NCI-H524 treated with DMSO at 0.1 percent for 48 hours (cell line): ENCODE measurements at regions not wholly inside any gene's neighbourhood (a gene's known extent, or its start where the extent isn't known, plus 50 kb on each side); places are given as distances from the start of the nearest gene placed in this dataset.
"Not testable (repeated sequence)": the region's sequence is repeated elsewhere in the genome, so short reads cannot be mapped to it uniquely, and the experiment has no call there.

Source experiments
- DNase-seq: peaks from one replicate; lab custom pipeline; 2025; lab: John Stamatoyannopoulos, UW

DNA sequence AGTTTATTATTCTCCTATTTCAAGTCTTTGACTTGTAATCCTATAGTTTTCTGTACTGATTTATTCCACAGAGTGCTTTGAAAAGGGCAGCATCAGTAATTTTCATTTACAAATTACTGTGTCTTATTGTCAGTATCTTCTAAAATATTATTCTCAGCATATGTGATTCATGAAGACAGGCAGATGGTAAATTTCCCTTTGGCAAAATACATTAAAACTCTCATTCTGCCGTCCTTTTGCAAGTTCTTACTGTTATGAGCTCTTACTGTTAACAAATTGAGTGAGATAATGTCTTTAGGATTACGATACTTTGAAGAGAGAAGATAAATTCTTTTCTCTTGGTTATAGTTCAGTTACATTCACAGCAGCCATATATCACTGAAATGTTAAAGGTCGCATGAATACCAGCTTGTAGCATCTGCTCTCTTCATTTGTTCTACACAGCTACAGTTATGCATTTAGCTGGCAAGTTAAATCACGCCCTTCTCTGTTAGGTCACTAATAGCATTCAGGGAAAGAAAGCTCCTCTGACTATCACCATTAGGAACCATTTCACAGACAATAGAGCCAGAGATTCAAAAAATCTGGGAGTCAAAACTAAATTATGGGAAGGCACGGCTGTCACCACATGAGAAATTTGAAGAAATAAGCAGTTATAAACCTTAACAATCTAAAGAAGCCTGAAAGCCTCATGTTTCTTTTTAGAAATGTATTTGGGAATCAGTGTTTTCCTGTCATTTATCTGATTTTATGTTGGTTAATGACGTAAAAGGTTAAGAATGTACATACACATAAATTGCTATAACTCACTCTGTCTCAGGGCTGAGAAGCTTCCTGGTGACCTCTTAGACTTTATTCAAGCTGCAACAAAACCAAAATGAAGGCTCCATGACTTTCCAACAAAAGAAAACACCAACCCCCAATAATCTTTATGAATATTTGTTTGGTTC is 109.6 kb upstream of the SP4 start:
- DNase-seq, result no peak

DNA sequence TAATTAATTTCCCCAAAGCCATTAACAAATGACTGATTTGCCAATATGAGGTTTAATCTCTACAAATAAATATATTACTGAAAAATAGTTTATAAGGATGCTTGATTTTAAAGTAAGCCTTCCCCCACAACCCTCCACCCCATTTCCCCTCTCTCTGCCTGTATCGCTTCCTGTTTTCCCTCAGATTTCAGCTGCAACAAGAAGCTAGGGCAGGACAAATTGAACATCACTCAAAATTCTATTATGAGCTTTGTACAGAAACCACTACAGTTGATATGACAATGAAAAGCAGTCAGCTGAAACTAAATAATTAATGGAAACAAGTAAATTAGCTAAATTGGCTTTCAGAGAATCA is 109.0 kb upstream of the SP4 start:
- DNase-seq, result no peak

DNA sequence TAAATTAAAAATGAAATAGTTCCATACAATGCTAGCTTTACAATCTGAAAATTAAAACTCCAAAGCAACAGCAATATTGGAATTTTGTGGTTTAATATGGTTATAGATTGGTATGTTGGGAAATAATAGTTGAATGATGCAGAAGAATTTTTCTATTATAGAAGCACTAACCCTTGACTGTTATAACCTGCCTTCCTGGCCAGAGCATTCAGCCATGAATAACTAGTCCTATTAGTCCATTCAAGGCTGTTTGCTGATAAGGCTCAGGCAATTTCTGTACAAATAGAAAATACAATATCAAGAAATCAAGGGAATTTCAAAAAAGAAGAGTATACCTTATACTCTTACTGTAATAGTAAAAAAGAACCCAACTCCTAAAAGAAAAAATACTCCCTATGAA is 101.6 kb upstream of the SP4 start:
- DNase-seq, result no peak

DNA sequence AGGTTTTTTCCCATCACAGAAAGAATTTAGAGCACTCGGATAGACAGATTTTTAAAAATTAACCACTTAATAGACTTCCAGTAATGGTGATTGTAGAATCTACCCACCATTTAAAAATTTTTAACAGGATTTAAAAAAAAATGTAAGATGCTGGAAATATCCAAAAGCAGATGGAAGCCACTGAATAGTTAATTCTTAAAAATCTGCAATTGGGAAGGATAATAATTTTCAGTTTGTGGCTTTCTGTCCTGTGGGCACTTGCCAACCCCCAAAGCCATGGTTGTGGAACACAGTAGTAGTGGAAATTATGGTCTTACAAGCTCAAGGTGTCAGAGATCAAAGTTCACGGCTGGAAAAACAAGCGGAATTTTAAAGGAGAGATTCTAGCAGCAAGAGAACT is 101.0 kb upstream of the SP4 start:
- no peak for DNase-seq

DNA sequence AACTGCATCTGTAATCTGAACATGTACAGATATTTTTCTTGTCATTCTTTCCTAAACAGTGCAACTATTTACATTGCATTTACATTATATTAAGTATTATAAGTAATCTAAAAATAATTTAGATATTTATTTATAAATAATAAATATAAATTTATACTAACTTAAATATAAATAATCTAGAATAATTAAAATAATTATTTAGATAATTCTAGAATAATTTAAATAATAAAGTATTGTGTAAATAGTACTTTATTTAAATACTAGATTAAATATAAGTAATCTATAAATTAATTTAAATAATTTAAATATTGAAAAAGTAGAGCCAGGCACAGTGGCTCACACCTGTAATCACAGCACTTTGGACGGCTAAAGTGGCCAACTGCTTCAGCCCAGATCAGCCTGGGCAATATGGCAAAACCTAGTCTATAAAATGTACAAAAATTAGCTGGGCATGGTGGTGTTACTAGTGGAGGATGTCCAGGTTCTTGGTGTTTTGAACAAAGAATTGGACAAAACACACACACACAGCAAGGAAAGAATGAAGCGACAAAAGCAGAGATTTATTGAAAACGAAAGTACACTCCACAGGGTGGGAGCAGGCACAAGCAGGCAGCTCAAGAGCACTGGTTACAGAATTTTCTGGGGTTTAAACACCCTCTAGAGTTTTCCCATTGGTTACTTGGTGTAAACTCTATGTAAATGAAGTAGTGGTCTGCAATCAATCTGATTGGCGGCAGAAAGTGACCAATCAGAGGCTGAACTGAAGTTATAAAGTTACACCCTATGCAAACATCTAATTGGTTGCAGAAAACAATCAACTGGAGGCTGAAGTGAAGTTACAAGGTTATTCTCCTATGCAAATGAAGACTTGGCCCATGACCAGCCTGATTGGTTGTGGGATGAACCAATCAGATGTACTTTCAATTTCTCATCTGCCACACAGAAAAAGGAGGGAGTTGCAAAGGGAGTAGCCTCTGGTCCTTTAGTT is 100.2 kb upstream of the SP4 start:
- DNase-seq, result no peak

DNA sequence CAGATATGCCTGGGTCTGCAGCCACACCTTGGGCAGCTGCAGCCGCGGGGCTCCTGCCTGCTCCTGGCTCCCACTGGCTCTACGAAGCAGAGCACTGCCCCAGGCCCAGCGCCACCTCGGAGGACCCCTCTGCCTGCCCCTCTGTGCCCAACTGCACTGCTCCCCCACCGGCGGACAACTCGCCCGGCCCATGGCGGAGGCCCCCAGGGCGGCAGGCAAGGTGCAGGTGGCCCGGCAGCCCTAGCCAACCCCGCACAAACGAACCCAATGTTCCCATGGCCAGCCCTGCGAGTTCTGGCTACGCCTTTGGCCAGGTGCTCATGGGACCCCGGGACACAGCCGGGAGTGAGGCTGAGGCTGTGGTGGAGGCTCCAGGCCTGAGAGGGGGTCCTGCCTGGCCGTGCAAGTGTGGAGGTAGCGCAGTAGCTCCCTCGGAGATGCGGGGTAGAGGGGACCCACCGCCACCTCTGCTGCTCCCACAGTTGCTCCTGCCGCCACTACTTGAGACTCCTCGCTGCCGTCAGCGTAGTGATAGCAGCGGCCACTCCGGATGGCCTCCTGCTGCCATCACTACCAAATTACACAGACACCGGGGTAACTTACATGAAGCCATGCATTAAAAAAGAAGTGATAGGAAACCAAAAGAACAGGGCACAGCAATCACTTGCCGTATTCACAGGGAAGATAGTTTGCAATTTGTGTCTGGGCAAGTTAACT is 97.3 kb upstream of the SP4 start:
- DNase-seq, result no peak

DNA sequence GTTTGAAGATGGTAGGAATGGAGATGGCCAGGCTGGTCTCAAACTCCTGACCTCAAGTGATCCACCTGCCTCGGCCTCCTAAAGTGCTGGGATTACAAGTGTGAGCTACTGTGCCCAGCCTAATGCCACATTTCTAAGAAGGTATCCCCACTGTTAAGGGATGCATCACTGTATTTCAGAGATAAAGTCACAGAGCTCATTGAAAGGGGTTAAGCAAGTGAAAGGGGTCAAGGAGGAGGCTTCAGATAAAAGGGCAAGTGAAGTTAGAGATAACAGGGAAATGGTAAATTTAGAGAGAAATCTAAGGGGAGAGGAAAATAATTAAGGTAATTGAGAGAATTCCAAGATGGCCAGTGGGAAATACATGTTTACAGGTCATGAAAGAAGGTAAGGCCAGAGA is 93.0 kb upstream of the SP4 start:
- no peak for DNase-seq

DNA sequence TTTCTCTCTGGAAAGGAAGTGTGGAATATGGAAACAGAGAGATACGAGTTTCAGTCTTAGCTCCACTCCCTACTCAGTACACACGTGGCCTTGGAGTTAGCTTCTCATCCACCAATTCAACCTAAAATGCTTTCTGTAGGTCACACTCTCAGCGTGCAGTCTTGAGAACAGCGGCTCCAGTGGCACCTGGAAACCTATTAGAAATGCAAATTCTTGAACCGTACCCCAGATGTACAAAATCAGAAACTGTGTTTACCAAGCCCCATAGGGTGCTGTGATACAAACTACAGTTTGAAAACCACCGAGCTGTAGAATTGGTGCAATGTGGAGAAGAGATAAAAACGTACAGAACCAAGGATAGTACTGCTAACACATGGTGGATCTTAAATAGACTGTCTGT is 91.1 kb upstream of the SP4 start:
- DNase-seq, result no peak

DNA sequence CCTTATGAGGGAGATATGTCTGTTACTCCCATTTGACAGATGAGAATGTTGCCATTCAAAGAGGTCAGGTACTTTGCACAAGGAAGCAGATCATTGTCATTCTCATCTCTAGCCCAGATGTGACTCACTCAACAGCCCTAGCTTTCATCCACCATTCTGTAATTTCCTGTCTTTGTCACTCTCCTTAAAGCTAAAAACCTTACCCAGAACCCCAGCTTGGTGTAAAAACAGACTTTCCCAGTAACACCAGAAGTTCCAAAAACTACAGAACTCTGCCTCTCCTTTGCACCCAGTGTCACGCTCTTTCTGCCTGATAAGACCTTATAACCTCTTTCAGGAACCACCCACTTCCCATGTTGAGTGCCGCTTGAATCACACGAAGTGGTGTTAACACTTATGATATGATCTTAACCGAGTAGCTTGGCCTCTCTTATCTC is 89.1 kb upstream of the SP4 start:
- no peak for DNase-seq

DNA sequence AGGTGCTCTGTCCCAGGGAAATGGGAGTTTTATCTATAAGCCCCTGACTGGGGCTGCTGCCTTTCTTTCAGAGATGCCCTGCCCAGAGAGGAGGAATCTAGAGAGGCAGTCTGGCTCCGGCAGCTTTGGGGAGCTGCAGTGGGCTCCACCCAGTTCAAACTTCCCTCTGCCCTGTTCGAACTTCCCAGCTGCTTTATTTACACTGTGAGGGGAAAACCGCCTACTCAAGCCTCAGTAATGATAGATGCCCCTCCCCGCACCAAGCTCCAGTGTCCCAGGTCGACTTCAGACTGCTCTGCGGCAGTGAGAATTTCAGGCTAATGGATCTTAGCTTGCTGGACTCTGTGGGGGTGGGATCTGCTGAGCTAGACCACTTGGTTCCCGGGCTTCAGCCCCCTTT is 83.0 kb upstream of the SP4 start:
- not testable (repeated sequence) for DNase-seq

DNA sequence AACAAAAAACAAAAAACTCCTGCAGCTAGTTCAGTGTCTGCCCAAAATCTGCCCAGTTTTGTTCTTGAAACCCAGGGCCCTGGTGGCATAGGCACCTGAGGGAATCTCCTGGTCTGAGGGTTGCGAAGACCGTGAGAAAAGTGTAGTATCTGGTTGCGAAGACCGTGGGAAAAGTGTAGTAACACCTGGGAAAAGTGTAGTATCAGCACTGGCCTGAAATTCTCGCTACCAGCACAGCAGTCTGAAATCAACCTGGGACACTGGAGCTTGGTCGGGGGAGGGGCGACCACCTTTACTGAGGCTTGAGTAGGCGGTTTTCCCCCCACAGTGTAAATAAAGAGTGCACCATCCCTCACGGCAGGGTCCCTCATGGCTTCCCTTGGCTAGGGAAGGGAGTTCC is 82.5 kb upstream of the SP4 start:
- no peak for DNase-seq

DNA sequence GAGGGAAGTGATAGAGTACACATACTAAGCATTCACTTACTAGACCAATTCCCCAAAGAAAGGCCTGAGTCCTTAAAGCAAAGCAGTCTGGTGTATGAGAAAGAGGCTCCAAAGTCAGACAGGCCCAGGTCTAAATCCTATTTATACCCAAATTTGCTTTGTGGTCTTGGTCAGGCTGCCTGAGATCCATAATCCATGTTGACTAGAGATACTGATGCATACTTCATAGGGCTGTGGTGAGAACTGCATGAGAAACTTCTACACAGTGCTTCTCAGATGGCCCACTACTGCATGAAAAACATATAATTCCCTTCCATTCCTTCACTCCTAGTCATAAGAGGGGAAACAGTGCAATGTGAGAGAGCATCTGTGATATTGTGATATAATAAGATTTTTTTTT is 81.6 kb upstream of the SP4 start:
- DNase-seq, result no peak

DNA sequence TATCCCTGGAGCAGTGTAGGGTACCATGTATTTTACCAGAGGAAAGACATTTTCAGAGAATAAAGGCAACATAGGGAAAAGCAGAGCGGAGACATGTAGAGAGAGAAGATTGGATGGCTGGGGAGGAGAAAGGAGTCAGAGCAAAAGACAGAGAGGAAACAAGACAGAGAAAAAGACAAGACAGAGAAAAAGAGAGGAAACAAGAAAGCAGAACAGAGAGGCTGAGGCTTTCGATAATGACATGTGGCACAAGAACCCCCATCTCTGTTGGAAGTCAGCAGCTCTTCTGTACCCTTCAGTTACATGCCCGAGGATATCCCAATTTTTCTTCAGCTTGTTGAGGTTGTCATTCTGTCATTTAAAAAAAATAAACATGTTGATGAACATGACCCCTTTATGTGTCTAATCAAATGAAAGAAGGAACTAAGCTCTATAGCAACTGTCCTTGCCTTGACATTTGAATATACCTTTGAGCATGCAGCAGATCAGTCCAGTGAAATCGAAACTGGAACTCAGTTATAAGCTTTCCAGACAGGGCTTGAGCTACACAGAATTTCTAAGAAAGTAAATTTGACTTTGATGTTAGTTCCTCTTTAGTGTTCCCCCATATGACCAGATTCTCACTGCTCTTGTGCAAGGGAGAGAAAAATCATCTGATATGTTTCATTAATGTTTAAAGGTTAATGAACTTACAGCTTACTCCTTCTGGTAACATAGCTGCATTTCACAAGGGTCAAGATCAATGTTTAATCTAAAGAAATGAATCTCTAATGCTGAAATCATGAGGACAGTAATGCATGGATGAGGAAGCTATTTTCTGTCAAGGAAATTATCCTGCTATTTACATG is 75.1 kb upstream of the SP4 start:
- no peak for DNase-seq

DNA sequence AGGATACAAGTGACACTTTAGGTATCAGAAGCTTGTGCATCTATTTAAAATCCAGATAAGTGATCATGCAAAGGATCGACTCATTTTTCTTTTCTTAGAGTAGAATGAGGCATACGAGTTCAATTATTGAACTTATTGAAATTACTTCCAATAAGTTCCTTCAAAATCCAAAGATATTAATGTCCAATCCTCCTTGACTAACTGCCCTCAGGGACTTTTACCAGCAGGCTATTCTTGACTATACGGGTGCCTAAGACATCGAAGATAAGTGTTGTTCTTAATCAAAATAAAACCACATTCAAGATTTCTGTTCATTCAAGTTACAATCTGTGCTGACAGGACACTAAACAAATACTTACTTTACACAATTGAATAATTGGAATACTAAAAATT is 74.5 kb upstream of the SP4 start:
- DNase-seq, result no peak

DNA sequence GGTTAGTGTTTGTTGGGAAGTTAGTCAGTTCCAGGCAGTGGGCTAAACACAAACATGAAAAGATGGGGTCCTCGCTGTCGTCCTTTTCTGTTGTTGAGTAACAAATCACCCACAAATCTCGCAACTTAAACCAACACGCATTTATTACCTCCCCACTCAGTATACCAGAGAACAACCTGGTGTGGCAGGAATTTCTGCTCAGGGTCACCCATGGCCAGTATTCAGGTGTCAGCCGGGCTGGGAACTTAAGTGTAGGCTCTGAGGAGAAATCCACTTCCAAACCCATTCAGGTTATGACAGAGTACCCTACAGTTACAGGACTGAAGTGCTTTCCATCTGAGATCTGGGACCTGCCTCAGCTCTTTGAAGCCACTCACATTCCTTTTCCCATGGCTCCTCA is 73.6 kb upstream of the SP4 start:
- DNase-seq, result no peak

DNA sequence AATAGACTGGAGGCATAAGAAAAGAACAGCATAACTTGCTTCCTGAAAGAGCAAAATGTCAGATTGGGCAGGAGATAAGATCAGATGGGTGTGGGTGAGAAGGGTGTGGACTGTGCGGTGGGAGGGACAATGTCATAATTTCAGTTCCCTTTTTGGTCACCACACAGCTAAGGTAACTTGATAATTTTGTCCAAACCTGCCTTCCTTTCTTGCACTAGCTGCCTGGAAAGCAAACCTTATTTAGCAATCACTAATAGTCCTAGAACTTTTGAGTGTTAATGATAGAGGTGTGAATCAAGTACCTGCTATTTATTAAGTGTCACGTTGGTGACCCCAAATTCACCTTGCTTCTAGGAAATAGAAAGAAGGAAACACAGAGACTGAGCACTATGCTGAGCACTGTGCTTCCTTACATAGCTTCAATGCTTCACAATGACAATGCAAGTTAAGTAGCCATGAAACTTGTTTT is 72.4 kb upstream of the SP4 start:
- no peak for DNase-seq

DNA sequence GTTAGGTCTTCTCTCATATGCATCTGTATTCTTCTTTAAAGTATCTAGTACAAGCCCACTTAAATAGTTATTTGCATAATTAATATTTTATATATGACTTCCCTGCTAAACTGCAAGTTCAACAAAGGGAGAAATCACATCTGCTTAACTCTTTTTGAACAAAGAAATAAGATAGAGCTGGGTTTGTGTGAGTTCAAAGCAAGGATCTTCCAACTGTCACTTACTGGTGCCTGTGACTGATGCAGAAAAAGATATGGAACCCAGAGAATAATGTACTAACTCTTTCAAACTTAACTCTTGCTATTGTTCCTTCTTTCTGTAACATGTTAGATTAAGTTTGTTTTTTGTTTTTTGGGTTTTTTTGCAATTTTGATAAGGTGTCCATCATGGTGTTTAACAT is 71.3 kb upstream of the SP4 start:
- DNase-seq, result no peak

DNA sequence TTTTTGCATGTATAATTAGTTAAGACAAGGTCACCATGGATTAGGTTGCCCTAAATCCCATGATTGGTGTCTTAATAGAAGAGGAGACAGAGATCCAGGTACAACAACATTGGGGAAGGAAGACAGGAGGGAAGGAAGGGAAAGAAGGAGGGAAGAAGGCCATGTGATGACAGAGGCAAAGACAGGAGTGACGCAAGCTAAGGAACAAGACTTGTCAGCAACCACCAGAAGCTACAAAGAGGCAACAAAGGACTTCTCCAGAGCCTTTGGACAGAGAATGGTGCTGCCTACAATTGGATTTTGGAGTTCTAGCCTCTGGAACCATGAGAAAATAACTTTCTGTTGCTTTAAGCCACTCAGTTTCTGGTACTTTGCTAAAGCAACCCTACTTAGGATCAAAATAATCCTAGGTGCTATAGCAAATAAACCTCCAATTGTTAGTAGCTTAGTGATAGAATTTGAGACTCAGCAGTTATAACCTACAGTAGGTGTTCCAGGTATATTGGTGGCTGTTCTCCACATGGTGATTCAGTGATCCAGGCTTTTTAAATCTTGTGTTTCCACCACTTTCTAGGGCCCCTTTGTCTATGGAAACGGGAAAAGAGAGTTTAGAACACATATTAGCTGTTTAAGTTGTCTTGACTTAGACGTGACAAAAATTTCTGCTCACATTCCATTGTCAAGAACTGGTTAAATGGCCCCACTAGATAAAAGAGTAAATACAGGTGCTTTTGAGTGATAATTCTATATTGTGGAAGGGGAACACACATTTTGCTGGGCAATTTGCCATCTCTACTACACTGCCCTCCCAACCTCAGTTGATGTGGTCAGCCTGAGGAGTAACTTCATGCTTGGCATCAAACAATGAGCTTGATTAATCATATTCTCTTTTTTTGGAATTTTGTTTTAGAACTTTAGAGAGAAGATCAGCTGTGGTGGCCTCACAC is 70.5 kb upstream of the SP4 start:
- DNase-seq, result no peak

DNA sequence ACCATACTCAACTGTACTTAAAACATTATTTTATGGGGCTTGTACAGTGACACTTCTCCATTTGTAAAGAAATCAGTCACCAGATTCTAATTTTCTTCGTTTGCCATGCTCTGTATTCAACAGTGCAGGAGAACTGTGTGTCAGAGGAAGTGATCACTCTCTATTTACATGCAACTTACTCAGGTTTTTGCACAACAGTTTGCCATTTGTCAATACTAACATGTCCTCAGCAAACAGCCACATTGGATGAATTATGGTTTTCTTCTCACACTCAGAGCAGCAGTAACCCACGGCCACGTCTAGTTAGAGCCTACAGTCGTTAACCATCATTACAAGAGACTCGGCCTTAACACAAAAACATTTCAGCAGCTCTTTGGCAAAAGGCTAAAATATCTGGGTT is 69.2 kb upstream of the SP4 start:
- no peak for DNase-seq

DNA sequence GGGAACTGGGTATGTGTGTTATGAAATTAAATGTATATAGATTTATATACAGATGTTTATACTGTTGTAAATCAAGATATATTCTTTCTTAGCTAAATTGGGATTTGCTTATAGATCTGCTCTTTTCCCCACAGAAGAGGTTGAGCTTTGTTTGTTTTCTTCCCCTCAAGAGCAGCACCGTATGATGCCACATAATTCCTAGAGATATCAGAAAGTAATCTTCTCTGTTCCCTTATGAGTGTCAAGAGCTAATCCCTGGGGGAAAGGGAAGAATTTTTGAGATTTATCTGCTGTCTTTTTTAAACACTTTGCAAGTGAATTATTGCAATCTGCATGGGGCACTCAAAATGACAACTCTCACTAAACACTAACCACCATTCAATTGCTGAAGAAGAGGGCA is 68.7 kb upstream of the SP4 start:
- DNase-seq, result no peak
